SK-N-SH treated with all-trans-retinoic acid at 6 μM for 48 hours (cell line): ENCODE measurements at regions not wholly inside any gene's neighbourhood (a gene's known extent, or its start where the extent isn't known, plus 50 kb on each side); places are given as distances from the start of the nearest gene placed in this dataset.

ENCODE experiments used
- ATAC-seq: fragments of 200-7000 bp; cut with Tn5 transposase; 3 replicates; pipeline ENCODE4 v1.9.1; 2020; ENCODE audit warnings: mild to moderate bottlenecking, moderate library complexity
- ARNTL ChIP-seq: fragments of 450-650 bp; formaldehyde crosslinking; IDR thresholded peaks from 2 replicates; pipeline ENCODE4 v1.5.0; 2020; ENCODE audit warnings: low read depth, mild to moderate bottlenecking, moderate library complexity, borderline replicate concordance
- CREB5 ChIP-seq: fragments of 250-450 bp; sonication (Bioruptor Pico); IDR thresholded peaks from 2 replicates; pipeline ENCODE4 v1.5.1; 2020; ENCODE audit warnings: low read depth, mild to moderate bottlenecking, moderate library complexity
- CSRNP3 ChIP-seq: fragments of 250-450 bp; sonication (Bioruptor Pico); IDR thresholded peaks from 2 replicates; pipeline ENCODE4 v1.5.1; 2021; ENCODE audit warnings: mild to moderate bottlenecking, moderate library complexity
- ESRRG ChIP-seq: fragments of 250-450 bp; sonication (Bioruptor Pico); IDR thresholded peaks from 2 replicates; pipeline ENCODE4 v1.6.1; 2021; ENCODE audit warnings: mild to moderate bottlenecking
- GLIS3 ChIP-seq: fragments of 250-450 bp; sonication (Bioruptor Pico); IDR thresholded peaks from 2 replicates; pipeline ENCODE4 v1.5.0; 2020; ENCODE audit warnings: mild to moderate bottlenecking, moderate library complexity
- ISL1 ChIP-seq: fragments of 250-450 bp; sonication (Bioruptor Pico); IDR thresholded peaks from 2 replicates; pipeline ENCODE4 v2.1.2; 2022; ENCODE audit warnings: mild to moderate bottlenecking, moderate library complexity
- OSR1 ChIP-seq: fragments of 250-450 bp; sonication (Bioruptor Pico); IDR thresholded peaks from 2 replicates; pipeline ENCODE4 v1.8.0; 2022; ENCODE audit warnings: moderate library complexity, mild to moderate bottlenecking, inconsistent platforms
- PATZ1 ChIP-seq: fragments of 250-450 bp; sonication (Bioruptor Pico); IDR thresholded peaks from 2 replicates; pipeline ENCODE4 v1.8.0; 2020; ENCODE audit warnings: mild to moderate bottlenecking, moderate library complexity, borderline replicate concordance
- POU6F1 ChIP-seq: fragments of 250-450 bp; sonication (Bioruptor Pico); IDR thresholded peaks from 2 replicates; pipeline ENCODE4 v1.8.0; 2021; ENCODE audit warnings: low read depth, mild to moderate bottlenecking, moderate library complexity, borderline replicate concordance
- PPARA ChIP-seq: fragments of 250-450 bp; sonication (Bioruptor Pico); IDR thresholded peaks from 2 replicates; pipeline ENCODE4 v1.5.0; 2020; ENCODE audit warnings: mild to moderate bottlenecking, borderline replicate concordance
- RARB ChIP-seq: fragments of 250-450 bp; sonication (Bioruptor Pico); IDR thresholded peaks from 2 replicates; pipeline ENCODE4 v1.8.0; 2021; ENCODE audit warnings: mild to moderate bottlenecking, moderate library complexity
- SNAI2 ChIP-seq: fragments of 250-450 bp; sonication (Bioruptor Pico); IDR thresholded peaks from 2 replicates; pipeline ENCODE4 v1.5.0; 2020; ENCODE audit warnings: mild to moderate bottlenecking, moderate library complexity
- TCF4 ChIP-seq: fragments of 250-450 bp; sonication (Bioruptor Pico); IDR thresholded peaks from 2 replicates; pipeline ENCODE4 v1.8.0; 2021; ENCODE audit warnings: mild to moderate bottlenecking, moderate library complexity, borderline replicate concordance
- TOX ChIP-seq: fragments of 250-450 bp; sonication (Bioruptor Pico); IDR thresholded peaks from 2 replicates; pipeline ENCODE4 v1.8.0; 2021; ENCODE audit warnings: mild to moderate bottlenecking, moderate library complexity, borderline replicate concordance
- ZC3H10 ChIP-seq: fragments of 250-450 bp; sonication (Bioruptor Pico); IDR thresholded peaks from 2 replicates; pipeline ENCODE4 v1.5.1; 2021; ENCODE audit warnings: mild to moderate bottlenecking, moderate library complexity
- ZFP3 ChIP-seq: fragments of 250-450 bp; sonication (Bioruptor Pico); IDR thresholded peaks from 2 replicates; pipeline ENCODE4 v1.5.0; 2020; ENCODE audit warnings: mild to moderate bottlenecking, moderate library complexity
- ZFP30 ChIP-seq: fragments of 450-650 bp; formaldehyde crosslinking; IDR thresholded peaks from 2 replicates; pipeline ENCODE4 v1.5.0; 2022; ENCODE audit warnings: mild to moderate bottlenecking, moderate library complexity
- ZNF565 ChIP-seq: fragments of 450-650 bp; formaldehyde crosslinking; conservative IDR thresholded peaks from 2 replicates; pipeline ENCODE4 v1.5.0; 2020; ENCODE audit warnings: low read depth, mild to moderate bottlenecking, moderate library complexity
- ZNF70 ChIP-seq: fragments of 450-650 bp; formaldehyde crosslinking; IDR thresholded peaks from 2 replicates; pipeline ENCODE4 v1.5.0; 2020; ENCODE audit warnings: mild to moderate bottlenecking, moderate library complexity

GRCh38 chr2:8361930-8362329 lies 319.9 kb upstream of the ID2 start:
- TF ChIP-seq ISL1 (CRISPR knock-in tag) (no peak), GLIS3 (CRISPR knock-in tag) (no peak), TCF4 (CRISPR knock-in tag) (no peak), ZNF565 (CRISPR knock-in tag) (no peak), CSRNP3 (CRISPR knock-in tag) (no peak), ZFP3 (CRISPR knock-in tag) (no peak), PATZ1 (CRISPR knock-in tag) (no peak), ZFP30 (CRISPR knock-in tag) (no peak)
- no peak for ATAC-seq

GRCh38 chr2:8363161-8363560 lies 318.7 kb upstream of the ID2 start:
- TF ChIP-seq ESRRG (CRISPR knock-in tag): no peak
- no peak for ATAC-seq

GRCh38 chr2:8364668-8365067 lies 317.2 kb upstream of the ID2 start:
- TF ChIP-seq TCF4 (CRISPR knock-in tag): no peak
- no peak for TF ChIP-seq GLIS3 (CRISPR knock-in tag)
- no peak for TF ChIP-seq ZC3H10
- TF ChIP-seq RARB: no peak
- no peak for TF ChIP-seq CREB5 (CRISPR knock-in tag)
- no peak for TF ChIP-seq CSRNP3 (CRISPR knock-in tag)
- no peak for TF ChIP-seq TOX (CRISPR knock-in tag)
- TF ChIP-seq ZFP3 (CRISPR knock-in tag): no peak
- no peak for TF ChIP-seq PPARA (CRISPR knock-in tag)
- no peak for TF ChIP-seq ZFP30 (CRISPR knock-in tag)
- no peak for TF ChIP-seq SNAI2 (CRISPR knock-in tag)
- TF ChIP-seq ARNTL (CRISPR knock-in tag): no peak
- TF ChIP-seq PATZ1 (CRISPR knock-in tag): no peak
- no peak for TF ChIP-seq OSR1 (CRISPR knock-in tag)
- TF ChIP-seq ISL1 (CRISPR knock-in tag): no peak
- TF ChIP-seq POU6F1 (CRISPR knock-in tag): no peak
- no peak for TF ChIP-seq ZNF70
- ATAC-seq: no peak
